K562 (cell line): ENCODE measurements at regions not wholly inside any gene's neighbourhood (a gene's known extent, or its start where the extent isn't known, plus 50 kb on each side); places are given as distances from the start of the nearest gene placed in this dataset.

Source experiments
- BRF1 ChIP-seq: IDR thresholded peaks from 3 replicates; pipeline ENCODE4 v1.6.1; 2011; ENCODE audit warnings: borderline replicate concordance, mild to moderate bottlenecking; ENCODE audit not compliant: insufficient read length; ENCODE audit errors: extremely low read depth
- CCAR2 ChIP-seq: fragments of 200-400 bp; formaldehyde crosslinking; IDR thresholded peaks from 2 replicates; pipeline ENCODE4 v1.6.1; 2017; ENCODE audit warnings: mild to moderate bottlenecking, low read depth, low read length
- ESRRB ChIP-seq: fragments of 250-450 bp; sonication (Bioruptor Pico); IDR thresholded peaks from 2 replicates; pipeline ENCODE4 v1.5.0; 2020; ENCODE audit warnings: mild to moderate bottlenecking, moderate library complexity, borderline replicate concordance
- GABPB1 ChIP-seq: sonication (generic); formaldehyde crosslinking; IDR thresholded peaks from 2 replicates; pipeline ENCODE4 v1.8.0; 2022; ENCODE audit warnings: mild to moderate bottlenecking, missing genetic modification reagents
- LCOR ChIP-seq: sonication (generic); formaldehyde crosslinking; IDR thresholded peaks from 2 replicates; pipeline ENCODE4 v1.8.0; 2022; ENCODE audit warnings: mild to moderate bottlenecking, missing genetic modification reagents
- MEF2A ChIP-seq: IDR thresholded peaks from 2 replicates; pipeline ENCODE4 v1.6.1; 2011; ENCODE audit warnings: low read depth, mild to moderate bottlenecking, low read length, moderate library complexity; ENCODE audit not compliant: control insufficient read depth
- MEIS2 ChIP-seq: fragments of 450-650 bp; IDR thresholded peaks from 2 replicates; pipeline ENCODE4 v1.6.1; 2014; ENCODE audit warnings: mild to moderate bottlenecking; ENCODE audit not compliant: partially characterized antibody
- MIER1 ChIP-seq: fragments of 450-650 bp; IDR thresholded peaks from 2 replicates; pipeline ENCODE4 v1.6.1; 2016; ENCODE audit warnings: antibody characterized with exemption, mild to moderate bottlenecking, low read depth
- PBX2 ChIP-seq, 2 experiments: IDR thresholded peaks in 1 of 2; conservative IDR thresholded peaks in 1 of 2; 2 replicates each; pipeline ENCODE4 v1.6.1; 2016; ENCODE audit warnings: low read depth in 2 of 2, mild to moderate bottlenecking in 1 of 2, missing compliant biosample characterization in 1 of 2, missing genetic modification characterization in 1 of 2, moderate library complexity in 1 of 2
- PCBP2 ChIP-seq: fragments of 200-400 bp; formaldehyde crosslinking; IDR thresholded peaks from 2 replicates; pipeline ENCODE4 v1.6.1; 2018; ENCODE audit warnings: low read length, low read depth, mild to moderate bottlenecking, moderate library complexity; ENCODE audit not compliant: poor library complexity, severe bottlenecking
- SIN3A ChIP-seq, 2 experiments: fragments of 150-350 bp in 1 of 2; IDR thresholded peaks; 2 replicates each; pipeline ENCODE4 v1.6.1; 2011 to 2016; ENCODE audit warnings: borderline replicate concordance in 2 of 2, low read depth in 2 of 2, low read length in 2 of 2, mild to moderate bottlenecking in 2 of 2, moderate library complexity in 2 of 2; ENCODE audit not compliant: control insufficient read depth in 1 of 2
- SIX5 ChIP-seq, 2 experiments: IDR thresholded peaks; 2 replicates each; pipeline ENCODE4 v1.6.1; 2011; ENCODE audit warnings: low read length in 2 of 2, borderline replicate concordance in 1 of 2, low read depth in 1 of 2, mild to moderate bottlenecking in 1 of 2, moderate library complexity in 1 of 2; ENCODE audit not compliant: insufficient read depth in 1 of 2
- SRSF9 ChIP-seq: fragments of 200-400 bp; formaldehyde crosslinking; IDR thresholded peaks from 2 replicates; pipeline ENCODE4 v1.6.1; 2017; ENCODE audit warnings: low read depth, low read length, borderline replicate concordance
- TEAD1 ChIP-seq, 2 experiments: fragments of 450-650 bp in 1 of 2; sonication (generic) in 1 of 2; formaldehyde crosslinking; IDR thresholded peaks; 2 replicates each; pipeline versions ENCODE4 v1.4.0 to v1.8.0; 2020 to 2022; ENCODE audit warnings: mild to moderate bottlenecking in 2 of 2, missing genetic modification reagents in 1 of 2
- USF2 ChIP-seq: sonication (generic); formaldehyde crosslinking; IDR thresholded peaks from 2 replicates; pipeline ENCODE4 v1.5.0; 2020; ENCODE audit warnings: missing genetic modification reagents
- XRCC4 ChIP-seq: IDR thresholded peaks from one replicate; pipeline ENCODE4 v1.6.1; 2011; ENCODE audit not compliant: insufficient read depth, insufficient read length; ENCODE audit errors: extremely low read depth
- ZBTB7A ChIP-seq: IDR thresholded peaks from 2 replicates; pipeline ENCODE4 v1.6.1; 2011; ENCODE audit warnings: low read depth, mild to moderate bottlenecking, low read length, moderate library complexity, borderline replicate concordance; ENCODE audit not compliant: control insufficient read depth
- ZNF133 ChIP-seq: fragments of 250-450 bp; sonication (Bioruptor Pico); IDR thresholded peaks from 2 replicates; pipeline ENCODE4 v1.4.0; 2020; ENCODE audit warnings: mild to moderate bottlenecking
- ZNF518B ChIP-seq: fragments of 250-450 bp; sonication (Bioruptor Pico); IDR thresholded peaks from 2 replicates; pipeline ENCODE4 v1.5.0; 2021; ENCODE audit warnings: mild to moderate bottlenecking, moderate library complexity
- ZNF76 ChIP-seq: fragments of 250-450 bp; sonication (Bioruptor Pico); IDR thresholded peaks from 2 replicates; pipeline ENCODE4 v1.4.0; 2020; ENCODE audit warnings: mild to moderate bottlenecking, moderate library complexity, borderline replicate concordance

- TF ChIP-seq SRSF9 (no peak), LCOR (no peak), ZNF133 (CRISPR knock-in tag) (no peak), ESRRB (no peak), XRCC4 (no peak), MEF2A (no peak), GABPB1 (CRISPR knock-in tag) (no peak), ZNF518B (CRISPR knock-in tag) (no peak), TEAD1 (CRISPR knock-in tag; IDR thresholded peaks at IDR 0.05) (no peak), PCBP2 (no peak), ZBTB7A (no peak), SIN3A (IDR thresholded peaks at IDR 0.05; ENCODE audit: borderline replicate concordance in 2 of 2, control insufficient read depth in 1 of 2, low read depth in 2 of 2, low read length in 2 of 2) (no peak), ZNF76 (CRISPR knock-in tag) (no peak), BRF1 (no peak), MEIS2 (peak; percentile 91), CCAR2 (no peak), MIER1 (no peak), PBX2 (CRISPR knock-in tag; IDR thresholded peaks at IDR 0.05; ENCODE audit: low read depth) (no peak), PBX2 (tag; conservative IDR thresholded peaks at IDR 0.05; ENCODE audit: low read depth) (peak; percentile 90), USF2 (no peak), SIX5 (IDR thresholded peaks at IDR 0.05; ENCODE audit: borderline replicate concordance in 1 of 2, insufficient read depth in 1 of 2, low read depth in 1 of 2, low read length in 2 of 2) (no peak)
Observed at GRCh38 chr12:74148849-74149248, 388.8 kb upstream of the ATXN7L3B start (continued).
